Calu3 (cell line): ENCODE measurements at regions not wholly inside any gene's neighbourhood (a gene's known extent, or its start where the extent isn't known, plus 50 kb on each side); places are given as distances from the start of the nearest gene placed in this dataset.

Experiments
- BruUV-seq: library from RNA; stranded (reverse); fragments of 400-500 nt; replicated peaks from 2 replicates; lab custom pipeline; 2021; lab: Mats Ljungman, UMichigan
- CTCF ChIA-PET: fragments of 300-600 bp; sonication (Branson Sonifier 250); formaldehyde crosslinking; loops from one replicate; lab custom pipeline; 2022; ENCODE audit warnings: antibody characterized with exemption; lab: Charles Lee
- DNase-seq: peaks from one replicate; pipeline ENCODE4 v3.0.0; 2022
- H3K27ac Mint-ChIP-seq: one replicate; pipeline ENCODE4 v1.8.0; 2022; ENCODE audit warnings: mixed read lengths; ENCODE audit not compliant: unreplicated experiment
- H3K27me3 Mint-ChIP-seq: one replicate; pipeline ENCODE4 v1.8.0; 2022; ENCODE audit warnings: mixed read lengths; ENCODE audit not compliant: unreplicated experiment
- H3K36me3 Mint-ChIP-seq: one replicate; pipeline ENCODE4 v1.8.0; 2022; ENCODE audit warnings: mild to moderate bottlenecking, moderate library complexity, mixed read lengths; ENCODE audit not compliant: insufficient read depth, unreplicated experiment
- H3K4me1 Mint-ChIP-seq: one replicate; pipeline ENCODE4 v1.8.0; 2022; ENCODE audit warnings: mild to moderate bottlenecking, low read depth, mixed read lengths; ENCODE audit not compliant: unreplicated experiment
- H3K4me3 Mint-ChIP-seq: one replicate; pipeline ENCODE4 v1.8.0; 2022; ENCODE audit warnings: mild to moderate bottlenecking, low read depth, moderate library complexity, mixed read lengths; ENCODE audit not compliant: unreplicated experiment
- H3K9me3 Mint-ChIP-seq: one replicate; pipeline ENCODE4 v1.8.0; 2022; ENCODE audit warnings: low read depth, mixed read lengths; ENCODE audit not compliant: unreplicated experiment
- CTCF ChIP-seq: fragments of 200-600 bp; IDR thresholded peaks from one replicate; pipeline ENCODE4 v1.8.0; 2022; ENCODE audit warnings: antibody characterized with exemption; ENCODE audit not compliant: unreplicated experiment
- intact Hi-C: fragments of 100-400 bp; cut with micrococcal nuclease; formaldehyde crosslinking; loops from one replicate; pipeline ENCODE4 v1.10.0; 2022; ENCODE audit not compliant: unreplicated experiment

DNA sequence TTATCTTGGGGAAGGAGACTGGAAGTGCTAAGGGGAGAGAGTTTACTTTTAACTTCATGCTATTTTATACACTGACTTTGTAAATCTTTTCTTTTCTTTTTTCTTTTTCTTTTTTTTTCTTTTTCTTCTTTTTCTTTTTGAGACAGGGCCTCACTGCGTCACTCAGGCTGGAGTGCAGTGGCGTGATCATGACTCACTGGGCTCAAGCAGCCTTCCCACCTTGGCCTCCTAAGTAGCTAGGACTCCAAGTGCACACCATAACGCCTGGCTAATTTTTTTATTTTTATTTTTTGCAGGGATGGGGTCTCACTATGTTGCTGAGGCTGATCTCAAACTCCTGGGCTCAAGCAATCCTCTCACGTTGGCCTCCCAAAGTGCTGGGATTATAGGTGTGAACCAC is 294.6 kb upstream of the PRICKLE1 start:
- no peaks in the 10 kb centered on the region for H3K36me3 Mint-ChIP-seq
- CTCF ChIA-PET = no interaction called here
- no peak for TF ChIP-seq CTCF
- H3K27me3 Mint-ChIP-seq = no peaks in the 10 kb centered on the region
- no TSS peak for BruUV-seq
- H3K4me1 Mint-ChIP-seq = peaks cover 8% of the 10 kb centered on the region
- intact Hi-C loops = no loop called here
- H3K4me3 Mint-ChIP-seq = no peak overlapping the region
- H3K27ac Mint-ChIP-seq = no peak overlapping the region
- DNase-seq = no peak
- peaks cover 8% of the 10 kb centered on the region for H3K9me3 Mint-ChIP-seq

DNA sequence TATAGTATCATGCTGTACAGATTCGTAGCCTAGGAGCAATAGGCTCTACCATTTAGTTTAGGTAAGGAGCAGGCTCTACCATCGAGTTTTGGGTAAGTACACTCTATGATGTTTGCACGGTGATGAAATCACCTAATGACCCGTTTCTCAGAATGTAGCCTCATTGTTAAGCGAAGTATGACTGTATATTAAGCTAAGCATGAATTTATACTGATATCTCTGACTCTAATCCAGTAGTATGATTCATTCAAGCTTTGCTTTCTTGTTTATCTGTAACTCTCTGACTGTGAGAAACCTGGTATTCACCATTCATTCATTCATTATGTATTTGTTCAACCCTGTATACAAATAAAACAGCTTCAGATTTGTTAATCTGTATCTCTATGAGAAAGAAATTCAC is 283.9 kb upstream of the PRICKLE1 start:
- H3K4me3 Mint-ChIP-seq = no peak overlapping the region
- no peaks in the 10 kb centered on the region for H3K9me3 Mint-ChIP-seq
- H3K27me3 Mint-ChIP-seq = no peaks in the 10 kb centered on the region
- intact Hi-C loops = no loop called here
- TF ChIP-seq CTCF = no peak
- no peak overlapping the region for H3K27ac Mint-ChIP-seq
- H3K4me1 Mint-ChIP-seq = no peaks in the 10 kb centered on the region
- no peak for DNase-seq
- H3K36me3 Mint-ChIP-seq = no peaks in the 10 kb centered on the region
- CTCF ChIA-PET = no interaction called here
- BruUV-seq = no TSS peak

- H3K4me1 Mint-ChIP-seq = no peaks in the 10 kb centered on the region
- H3K27ac Mint-ChIP-seq = no peak overlapping the region
- DNase-seq = no peak
- no peaks in the 10 kb centered on the region for H3K27me3 Mint-ChIP-seq
- intact Hi-C loops = no loop called here
- H3K9me3 Mint-ChIP-seq = no peaks in the 10 kb centered on the region
- BruUV-seq = no TSS peak
- CTCF ChIA-PET = no interaction called here
- TF ChIP-seq CTCF = no peak
- no peaks in the 10 kb centered on the region for H3K36me3 Mint-ChIP-seq
- no peak overlapping the region for H3K4me3 Mint-ChIP-seq
Measured at GRCh38 chr12:42871816-42872215, 282.3 kb upstream of the PRICKLE1 start.

DNA sequence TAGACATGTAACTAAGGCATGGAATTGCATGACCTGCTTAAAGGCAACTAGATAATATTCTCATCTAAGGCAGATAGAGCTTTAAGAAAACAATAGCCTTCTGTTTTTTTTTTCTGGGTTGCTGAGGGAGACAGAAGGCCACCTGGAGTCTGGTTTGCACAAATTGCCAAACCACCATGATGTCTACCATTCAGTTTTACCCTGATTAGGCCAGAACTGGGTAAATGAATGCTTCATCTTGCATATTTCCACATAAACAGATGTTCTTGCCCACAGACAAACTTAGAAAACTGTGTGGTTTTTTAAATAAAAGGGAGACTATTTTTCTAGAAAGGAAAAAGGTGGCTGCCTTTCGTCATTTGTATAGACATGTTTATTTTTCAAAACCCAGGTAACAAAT is 278.7 kb upstream of the PRICKLE1 start:
- no peak for TF ChIP-seq CTCF
- Mint-ChIP-seq H3K27ac (no peak overlapping the region), H3K27me3 (no peaks in the 10 kb centered on the region), H3K4me3 (no peak overlapping the region), H3K4me1 (no peaks in the 10 kb centered on the region), H3K36me3 (no peaks in the 10 kb centered on the region), H3K9me3 (no peaks in the 10 kb centered on the region)
- BruUV-seq = no TSS peak
- DNase-seq = no peak
- intact Hi-C loops = no loop called here
- CTCF ChIA-PET = no interaction called here
